ENCODE measurements at regions not wholly inside any gene's neighbourhood (a gene's known extent, or its start where the extent isn't known, plus 50 kb on each side); places are given as distances from the start of the nearest gene placed in this dataset.
"Not testable (repeated sequence)": the region's sequence is repeated elsewhere in the genome, so short reads cannot be mapped to it uniquely, and the experiment has no call there.

- no peak for DNase-seq (ENCODE audit: low read depth)
Measured at GRCh38 chr14:97073622-97074021, 276.4 kb downstream of the VRK1 start.

GRCh38 chr14:97074456-97074855 is 277.3 kb downstream of the VRK1 start:
- no peak for DNase-seq (ENCODE audit: low read depth)

- no peak for DNase-seq (ENCODE audit: low read depth)
Measured at GRCh38 chr14:97074856-97075255, 277.7 kb downstream of the VRK1 start.

GRCh38 chr14:97077253-97077653 is 280.1 kb downstream of the VRK1 start:
- peak; percentile 76 for DNase-seq (ENCODE audit: low read depth)

GRCh38 chr14:97077687-97078086 is 280.5 kb downstream of the VRK1 start:
- DNase-seq (ENCODE audit: low read depth) = no peak

GRCh38 chr14:97080991-97081390 is 283.8 kb downstream of the VRK1 start:
- DNase-seq (ENCODE audit: low read depth) = no peak

- DNase-seq (ENCODE audit: low read depth) = no peak
Measured at GRCh38 chr14:97095269-97095668, 298.1 kb downstream of the VRK1 start.

- DNase-seq (ENCODE audit: low read depth) = no peak
Measured at GRCh38 chr14:97097296-97097695, 300.1 kb downstream of the VRK1 start.

- no peak for DNase-seq (ENCODE audit: low read depth)
Measured at GRCh38 chr14:97100306-97100705, 303.1 kb downstream of the VRK1 start.

- DNase-seq (ENCODE audit: low read depth) = no peak
Measured at GRCh38 chr14:97101561-97101960, 304.4 kb downstream of the VRK1 start.

- DNase-seq (ENCODE audit: low read depth) = no peak
Measured at GRCh38 chr14:97104029-97104428, 306.8 kb downstream of the VRK1 start.

- DNase-seq (ENCODE audit: low read depth) = no peak
Measured at GRCh38 chr14:97106166-97106565, 309.0 kb downstream of the VRK1 start.

- DNase-seq (ENCODE audit: low read depth) = no peak
Measured at GRCh38 chr14:97106609-97107008, 309.4 kb downstream of the VRK1 start.

GRCh38 chr14:97107080-97107479 is 309.9 kb downstream of the VRK1 start:
- no peak for DNase-seq (ENCODE audit: low read depth)

GRCh38 chr14:97107760-97108159 is 310.6 kb downstream of the VRK1 start:
- no peak for DNase-seq (ENCODE audit: low read depth)

GRCh38 chr14:97109234-97109633 is 312.1 kb downstream of the VRK1 start:
- no peak for DNase-seq (ENCODE audit: low read depth)

- DNase-seq (ENCODE audit: low read depth) = no peak
Measured at GRCh38 chr14:97113339-97113738, 316.2 kb downstream of the VRK1 start.

GRCh38 chr14:97116546-97116945 is 319.4 kb downstream of the VRK1 start:
- DNase-seq (ENCODE audit: low read depth) = no peak

- DNase-seq (ENCODE audit: low read depth) = no peak
Measured at GRCh38 chr14:97117693-97118092, 320.5 kb downstream of the VRK1 start.

- no peak for DNase-seq (ENCODE audit: low read depth)
Measured at GRCh38 chr14:97120204-97120603, 323.0 kb downstream of the VRK1 start.

GRCh38 chr14:97120611-97121031 is 323.4 kb downstream of the VRK1 start:
- peak; percentile 2 for DNase-seq (ENCODE audit: low read depth)

GRCh38 chr14:97129639-97130038 is 332.5 kb downstream of the VRK1 start:
- DNase-seq (ENCODE audit: low read depth) = no peak

- DNase-seq (ENCODE audit: low read depth) = not testable (repeated sequence)
Measured at GRCh38 chr14:97135847-97136246, 338.7 kb downstream of the VRK1 start.

- DNase-seq (ENCODE audit: low read depth) = no peak
Measured at GRCh38 chr14:97137705-97138104, 340.5 kb downstream of the VRK1 start.

GRCh38 chr14:97138801-97139200 is 341.6 kb downstream of the VRK1 start:
- DNase-seq (ENCODE audit: low read depth) = no peak
